ENCODE measurements at regions not wholly inside any gene's neighbourhood (a gene's known extent, or its start where the extent isn't known, plus 50 kb on each side); places are given as distances from the start of the nearest gene placed in this dataset.

- H3K9ac ChIP-seq (replicated peaks in 1 of 4; ENCODE audit: extremely low read depth in 1 of 4, low read depth in 3 of 4, low read length in 3 of 4), result no peak overlapping the region
- 96% methylated on average over 6 of the region's 6 CpGs; no CpG with 5 or more reads in 1 of the 2 experiments for WGBS, 2 experiments (ENCODE audit: extremely low coverage in 1 of 2, insufficient coverage in 1 of 2, insufficient read length in 1 of 2, insufficient replicate concordance in 2 of 2, low coverage in 1 of 2, low lambda C conversion rate in 2 of 2, missing lambda C conversion rate in 1 of 2)
- H3K79me2 ChIP-seq (ENCODE audit: control insufficient read depth in 1 of 2, insufficient read depth in 2 of 2, low read length in 2 of 2), result no peaks in the 10 kb centered on the region
- H3K23me2 ChIP-seq (ENCODE audit: low read depth, low read length), result no peaks in the 10 kb centered on the region; the same call in 1 of the 2 replicates
- H3K9me3 ChIP-seq (ENCODE audit: insufficient read depth in 2 of 2, low read depth in 1 of 2, low read length in 1 of 2), result peaks cover 11 to 12% of the 10 kb centered on the region in 2 experiments; a peak in 3 of 4 replicates
- H3K4me3 ChIP-seq (ENCODE audit: extremely low read depth in 1 of 4, insufficient read depth in 2 of 4, low read depth in 3 of 4, low read length in 4 of 4), result no peak overlapping the region
- no peaks in the 10 kb centered on the region for H3K4me1 ChIP-seq (replicated peaks in 1 of 4; ENCODE audit: control insufficient read depth in 3 of 4, insufficient read depth in 4 of 4, low read length in 3 of 4)
- H2AK5ac ChIP-seq (ENCODE audit: low read depth, low read length), result no peak overlapping the region
- FAIRE-seq (no peak), DNase-seq (ENCODE audit: low read depth in 1 of 2, low spot score in 2 of 2) (no peak)
- no peak overlapping the region for H3K4ac ChIP-seq (replicated peaks; ENCODE audit: insufficient read length, low read depth, low read length)
- no peak overlapping the region for H2BK12ac ChIP-seq (ENCODE audit: low read depth, low read length)
- no peak overlapping the region for H2BK5ac ChIP-seq (ENCODE audit: low read depth, low read length)
- no peak overlapping the region for H3K14ac ChIP-seq (ENCODE audit: insufficient read length)
- H2BK15ac ChIP-seq (ENCODE audit: low read length), result no peak overlapping the region
- no peak overlapping the region for H3K4me2 ChIP-seq (ENCODE audit: insufficient read depth in 1 of 2, low read depth in 2 of 2, low read length in 2 of 2)
- no peaks in the 10 kb centered on the region for H3K36me3 ChIP-seq (ENCODE audit: control insufficient read depth in 2 of 4, insufficient read depth in 4 of 4, low read length in 3 of 4)
- no peak overlapping the region for H4K5ac ChIP-seq (ENCODE audit: insufficient read length, low read depth, low read length)
- CTCF ChIA-PET (ENCODE audit: partially characterized antibody), result no interaction called here
- H3K18ac ChIP-seq (ENCODE audit: extremely low read depth, low read length), result no peak overlapping the region
- H3K27me3 ChIP-seq (replicated peaks in 1 of 4; ENCODE audit: control insufficient read depth in 3 of 4, extremely low read depth in 1 of 4, insufficient read depth in 3 of 4, low read length in 3 of 4), result no peaks in the 10 kb centered on the region
- H3K27ac ChIP-seq (ENCODE audit: low read depth, low read length), result no peak overlapping the region
- no peaks in the 10 kb centered on the region for H4K20me1 ChIP-seq (replicated peaks in 1 of 2; ENCODE audit: control insufficient read depth in 1 of 2, insufficient read depth in 2 of 2, low read length in 2 of 2)
- H2BK20ac ChIP-seq (ENCODE audit: low read length), result no peak overlapping the region
- H4K91ac ChIP-seq (replicated peaks; ENCODE audit: insufficient read length, low read length), result no peak overlapping the region
- no peak overlapping the region for H2AFZ ChIP-seq (ENCODE audit: low read length)
- no peak overlapping the region for H4K8ac ChIP-seq (ENCODE audit: extremely low read depth, insufficient read depth, low read length)
- no peak overlapping the region for H2BK120ac ChIP-seq (replicated peaks; ENCODE audit: low read depth, low read length)
- POLR2A ChIA-PET (ENCODE audit: partially characterized antibody), result no interaction called here
- no peak overlapping the region for H3K56ac ChIP-seq (replicated peaks; ENCODE audit: insufficient read length, low read depth, low read length)
- no peak overlapping the region for H3K23ac ChIP-seq (ENCODE audit: insufficient read length)
- H3K79me1 ChIP-seq (ENCODE audit: low read depth, low read length), result no peaks in the 10 kb centered on the region
- TF ChIP-seq KDM4A (IDR thresholded peaks at IDR 0.05; ENCODE audit: low read depth, low read length, severe bottlenecking) (no peak), CTCF (IDR thresholded peaks at IDR 0.05; ENCODE audit: control extremely low read depth in 1 of 3, insufficient read depth in 1 of 3, low read depth in 1 of 3, low read length in 3 of 3) (no peak), MAX (IDR thresholded peaks at IDR 0.05) (no peak), SAP30 (IDR thresholded peaks at IDR 0.05; ENCODE audit: insufficient read depth, insufficient replicate concordance, low read length) (no peak), POLR2AphosphoS5 (IDR thresholded peaks at IDR 0.05; ENCODE audit: low read depth, low read length) (no peak), SUZ12 (IDR thresholded peaks at IDR 0.05; ENCODE audit: low read length) (no peak), CBX5 (IDR thresholded peaks at IDR 0.05; ENCODE audit: low read depth, low read length) (no peak), YY1 (IDR thresholded peaks at IDR 0.05; ENCODE audit: low read depth, low read length) (no peak), SIRT6 (IDR thresholded peaks at IDR 0.05; ENCODE audit: low read length) (no peak), POLR2A (IDR thresholded peaks at IDR 0.05; ENCODE audit: control extremely low read depth in 1 of 2, low read depth in 2 of 2, low read length in 2 of 2) (no peak), TCF12 (IDR thresholded peaks at IDR 0.05; ENCODE audit: low read depth, low read length) (no peak), NANOG (IDR thresholded peaks at IDR 0.05; ENCODE audit: insufficient read depth, low read depth, low read length, poor library complexity, severe bottlenecking) (no peak), CHD1 (IDR thresholded peaks at IDR 0.05; ENCODE audit: low read depth, low read length) (no peak)
Observed at GRCh38 chr1:55912438-55912837, 666.9 kb downstream of the PLPP3 start.
